ENCODE measurements at regions not wholly inside any gene's neighbourhood (a gene's known extent, or its start where the extent isn't known, plus 50 kb on each side); places are given as distances from the start of the nearest gene placed in this dataset.

DNA sequence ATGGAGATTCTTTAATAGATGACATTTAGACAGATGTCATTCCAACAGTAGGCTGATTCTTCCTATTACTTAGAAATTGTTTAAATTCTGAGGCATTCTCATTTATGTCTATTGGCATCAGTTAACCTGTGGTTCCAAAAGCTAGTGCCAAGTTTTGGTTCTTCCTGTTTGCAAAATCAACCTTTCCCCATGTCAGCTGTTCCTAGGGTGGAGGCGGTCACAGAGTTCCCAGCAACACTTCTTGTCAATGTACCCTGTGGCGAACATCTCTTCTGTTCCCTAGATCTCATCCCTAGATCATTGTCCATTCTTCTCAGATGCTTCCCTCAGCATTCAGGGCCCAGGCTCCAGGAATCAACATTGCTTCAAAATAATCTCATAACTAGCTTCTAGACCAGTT is 140.9 kb downstream of the PHLDA1 start:
- TF ChIP-seq YY1 (IDR thresholded peaks at IDR 0.05; ENCODE audit: low read depth) (no peak), TCF12 (IDR thresholded peaks at IDR 0.05) (no peak), EP300 (IDR thresholded peaks at IDR 0.05; ENCODE audit: borderline replicate concordance in 1 of 2, low read depth in 1 of 2, low read length in 1 of 2) (no peak), RAD21 (IDR thresholded peaks at IDR 0.05; ENCODE audit: low read length) (no peak), EZH2phosphoT487 (IDR thresholded peaks at IDR 0.05; ENCODE audit: borderline replicate concordance, low read depth) (no peak), POLR2AphosphoS5 (IDR thresholded peaks at IDR 0.05; ENCODE audit: low read depth, low read length) (no peak), TAF1 (IDR thresholded peaks at IDR 0.05; ENCODE audit: borderline replicate concordance, low read depth, low read length) (no peak)
- TF ChIP-seq, protein P1, sequence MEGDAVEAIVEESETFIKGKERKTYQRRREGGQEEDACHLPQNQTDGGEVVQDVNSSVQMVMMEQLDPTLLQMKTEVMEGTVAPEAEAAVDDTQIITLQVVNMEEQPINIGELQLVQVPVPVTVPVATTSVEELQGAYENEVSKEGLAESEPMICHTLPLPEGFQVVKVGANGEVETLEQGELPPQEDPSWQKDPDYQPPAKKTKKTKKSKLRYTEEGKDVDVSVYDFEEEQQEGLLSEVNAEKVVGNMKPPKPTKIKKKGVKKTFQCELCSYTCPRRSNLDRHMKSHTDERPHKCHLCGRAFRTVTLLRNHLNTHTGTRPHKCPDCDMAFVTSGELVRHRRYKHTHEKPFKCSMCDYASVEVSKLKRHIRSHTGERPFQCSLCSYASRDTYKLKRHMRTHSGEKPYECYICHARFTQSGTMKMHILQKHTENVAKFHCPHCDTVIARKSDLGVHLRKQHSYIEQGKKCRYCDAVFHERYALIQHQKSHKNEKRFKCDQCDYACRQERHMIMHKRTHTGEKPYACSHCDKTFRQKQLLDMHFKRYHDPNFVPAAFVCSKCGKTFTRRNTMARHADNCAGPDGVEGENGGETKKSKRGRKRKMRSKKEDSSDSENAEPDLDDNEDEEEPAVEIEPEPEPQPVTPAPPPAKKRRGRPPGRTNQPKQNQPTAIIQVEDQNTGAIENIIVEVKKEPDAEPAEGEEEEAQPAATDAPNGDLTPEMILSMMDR (IDR thresholded peaks at IDR 0.05), result no peak
- TF ChIP-seq, protein P2, sequence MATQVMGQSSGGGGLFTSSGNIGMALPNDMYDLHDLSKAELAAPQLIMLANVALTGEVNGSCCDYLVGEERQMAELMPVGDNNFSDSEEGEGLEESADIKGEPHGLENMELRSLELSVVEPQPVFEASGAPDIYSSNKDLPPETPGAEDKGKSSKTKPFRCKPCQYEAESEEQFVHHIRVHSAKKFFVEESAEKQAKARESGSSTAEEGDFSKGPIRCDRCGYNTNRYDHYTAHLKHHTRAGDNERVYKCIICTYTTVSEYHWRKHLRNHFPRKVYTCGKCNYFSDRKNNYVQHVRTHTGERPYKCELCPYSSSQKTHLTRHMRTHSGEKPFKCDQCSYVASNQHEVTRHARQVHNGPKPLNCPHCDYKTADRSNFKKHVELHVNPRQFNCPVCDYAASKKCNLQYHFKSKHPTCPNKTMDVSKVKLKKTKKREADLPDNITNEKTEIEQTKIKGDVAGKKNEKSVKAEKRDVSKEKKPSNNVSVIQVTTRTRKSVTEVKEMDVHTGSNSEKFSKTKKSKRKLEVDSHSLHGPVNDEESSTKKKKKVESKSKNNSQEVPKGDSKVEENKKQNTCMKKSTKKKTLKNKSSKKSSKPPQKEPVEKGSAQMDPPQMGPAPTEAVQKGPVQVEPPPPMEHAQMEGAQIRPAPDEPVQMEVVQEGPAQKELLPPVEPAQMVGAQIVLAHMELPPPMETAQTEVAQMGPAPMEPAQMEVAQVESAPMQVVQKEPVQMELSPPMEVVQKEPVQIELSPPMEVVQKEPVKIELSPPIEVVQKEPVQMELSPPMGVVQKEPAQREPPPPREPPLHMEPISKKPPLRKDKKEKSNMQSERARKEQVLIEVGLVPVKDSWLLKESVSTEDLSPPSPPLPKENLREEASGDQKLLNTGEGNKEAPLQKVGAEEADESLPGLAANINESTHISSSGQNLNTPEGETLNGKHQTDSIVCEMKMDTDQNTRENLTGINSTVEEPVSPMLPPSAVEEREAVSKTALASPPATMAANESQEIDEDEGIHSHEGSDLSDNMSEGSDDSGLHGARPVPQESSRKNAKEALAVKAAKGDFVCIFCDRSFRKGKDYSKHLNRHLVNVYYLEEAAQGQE (IDR thresholded peaks at IDR 0.05; ENCODE audit: low read depth, low read length), result no peak
- TF ChIP-seq, protein P3, sequence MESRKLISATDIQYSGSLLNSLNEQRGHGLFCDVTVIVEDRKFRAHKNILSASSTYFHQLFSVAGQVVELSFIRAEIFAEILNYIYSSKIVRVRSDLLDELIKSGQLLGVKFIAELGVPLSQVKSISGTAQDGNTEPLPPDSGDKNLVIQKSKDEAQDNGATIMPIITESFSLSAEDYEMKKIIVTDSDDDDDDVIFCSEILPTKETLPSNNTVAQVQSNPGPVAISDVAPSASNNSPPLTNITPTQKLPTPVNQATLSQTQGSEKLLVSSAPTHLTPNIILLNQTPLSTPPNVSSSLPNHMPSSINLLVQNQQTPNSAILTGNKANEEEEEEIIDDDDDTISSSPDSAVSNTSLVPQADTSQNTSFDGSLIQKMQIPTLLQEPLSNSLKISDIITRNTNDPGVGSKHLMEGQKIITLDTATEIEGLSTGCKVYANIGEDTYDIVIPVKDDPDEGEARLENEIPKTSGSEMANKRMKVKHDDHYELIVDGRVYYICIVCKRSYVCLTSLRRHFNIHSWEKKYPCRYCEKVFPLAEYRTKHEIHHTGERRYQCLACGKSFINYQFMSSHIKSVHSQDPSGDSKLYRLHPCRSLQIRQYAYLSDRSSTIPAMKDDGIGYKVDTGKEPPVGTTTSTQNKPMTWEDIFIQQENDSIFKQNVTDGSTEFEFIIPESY (IDR thresholded peaks at IDR 0.05; ENCODE audit: borderline replicate concordance, low read depth), result no peak
- TF ChIP-seq, protein P4, sequence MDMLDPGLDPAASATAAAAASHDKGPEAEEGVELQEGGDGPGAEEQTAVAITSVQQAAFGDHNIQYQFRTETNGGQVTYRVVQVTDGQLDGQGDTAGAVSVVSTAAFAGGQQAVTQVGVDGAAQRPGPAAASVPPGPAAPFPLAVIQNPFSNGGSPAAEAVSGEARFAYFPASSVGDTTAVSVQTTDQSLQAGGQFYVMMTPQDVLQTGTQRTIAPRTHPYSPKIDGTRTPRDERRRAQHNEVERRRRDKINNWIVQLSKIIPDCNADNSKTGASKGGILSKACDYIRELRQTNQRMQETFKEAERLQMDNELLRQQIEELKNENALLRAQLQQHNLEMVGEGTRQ (IDR thresholded peaks at IDR 0.05; ENCODE audit: borderline replicate concordance, low read depth, low read length), result no peak
